IPS-NIHi7 (cell line): ENCODE measurements at regions not wholly inside any gene's neighbourhood (a gene's known extent, or its start where the extent isn't known, plus 50 kb on each side); places are given as distances from the start of the nearest gene placed in this dataset.

Source experiments
- DNase-seq: peaks from one replicate; pipeline ENCODE4 v3.0.0; 2012; ENCODE audit warnings: mixed read lengths; ENCODE audit errors: extremely low spot score

GRCh38 chr13:30126903-30127428 is 180.4 kb downstream of the KATNAL1 start:
- DNase-seq, result no peak

- no peak for DNase-seq
Measured at GRCh38 chr13:30125422-30126073, 181.8 kb downstream of the KATNAL1 start.

- no peak for DNase-seq
Measured at GRCh38 chr13:30124131-30124768, 183.1 kb downstream of the KATNAL1 start.

GRCh38 chr13:30123575-30123974 is 183.8 kb downstream of the KATNAL1 start:
- no peak for DNase-seq

- DNase-seq, result no peak
Measured at GRCh38 chr13:30121666-30122065, 185.7 kb downstream of the KATNAL1 start.

GRCh38 chr13:30121244-30121643 is 186.1 kb downstream of the KATNAL1 start:
- no peak for DNase-seq

- DNase-seq, result no peak
Measured at GRCh38 chr13:30120133-30120822, 187.1 kb downstream of the KATNAL1 start.

GRCh38 chr13:30119476-30119875 is 187.9 kb downstream of the KATNAL1 start:
- DNase-seq, result no peak

GRCh38 chr13:30116379-30116778 is 191.0 kb downstream of the KATNAL1 start:
- no peak for DNase-seq

GRCh38 chr13:30115257-30115600 is 192.1 kb downstream of the KATNAL1 start:
- no peak for DNase-seq

- peak; percentile 89 for DNase-seq
Measured at GRCh38 chr13:30114571-30115256, 192.6 kb downstream of the KATNAL1 start.

GRCh38 chr13:30113983-30114570 is 193.3 kb downstream of the KATNAL1 start:
- DNase-seq, result no peak

GRCh38 chr13:30113551-30113950 is 193.8 kb downstream of the KATNAL1 start:
- no peak for DNase-seq

GRCh38 chr13:30112602-30113435 is 194.5 kb downstream of the KATNAL1 start:
- peak; percentile 79 for DNase-seq

GRCh38 chr13:30111810-30112209 is 195.5 kb downstream of the KATNAL1 start:
- DNase-seq, result peak; percentile 45

- DNase-seq, result no peak
Measured at GRCh38 chr13:30110301-30111070, 196.9 kb downstream of the KATNAL1 start.

- no peak for DNase-seq
Measured at GRCh38 chr13:30109471-30110135, 197.7 kb downstream of the KATNAL1 start.

GRCh38 chr13:30108913-30109237 is 198.5 kb downstream of the KATNAL1 start:
- DNase-seq, result no peak

GRCh38 chr13:30108216-30108912 is 199.0 kb downstream of the KATNAL1 start:
- DNase-seq, result no peak
